Ishikawa (cell line): ENCODE measurements at regions not wholly inside any gene's neighbourhood (a gene's known extent, or its start where the extent isn't known, plus 50 kb on each side); places are given as distances from the start of the nearest gene placed in this dataset.

Experiments used
- CREB1 ChIP-seq: IDR thresholded peaks from 2 replicates; pipeline ENCODE4 v1.6.1; 2012; ENCODE audit warnings: low read depth
- FOXM1 ChIP-seq: IDR thresholded peaks from 2 replicates; pipeline ENCODE4 v1.6.1; 2012; ENCODE audit warnings: low read depth, borderline replicate concordance
- TEAD4 ChIP-seq: IDR thresholded peaks from 2 replicates; pipeline ENCODE4 v1.6.1; 2012
- TF ChIP-seq, protein P1 (sequence below): IDR thresholded peaks from 2 replicates; pipeline ENCODE4 v1.6.1; 2012

DNA sequence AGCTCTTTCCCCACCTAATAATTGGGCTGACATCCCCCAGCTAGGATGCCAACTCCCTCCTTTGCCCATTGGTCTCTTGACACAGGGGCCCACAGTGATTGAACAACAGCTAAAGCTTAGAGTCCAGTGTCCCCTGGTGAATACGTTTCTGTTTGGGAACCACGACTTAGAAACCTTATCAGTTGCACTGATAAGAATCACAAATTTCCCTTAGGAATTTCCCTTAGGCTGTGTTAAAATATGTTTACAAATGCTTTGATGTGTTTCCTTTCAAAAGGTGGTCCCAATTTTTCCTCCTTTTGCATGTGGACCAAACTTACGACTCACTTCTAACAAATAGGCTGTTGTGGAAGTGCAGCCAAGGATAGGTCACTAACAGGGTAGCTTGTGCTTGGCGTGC is 126.0 kb upstream of the INHBA start:
- TF ChIP-seq, protein P1, sequence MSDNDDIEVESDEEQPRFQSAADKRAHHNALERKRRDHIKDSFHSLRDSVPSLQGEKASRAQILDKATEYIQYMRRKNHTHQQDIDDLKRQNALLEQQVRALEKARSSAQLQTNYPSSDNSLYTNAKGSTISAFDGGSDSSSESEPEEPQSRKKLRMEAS: no peak
- TF ChIP-seq CREB1 (no peak), TEAD4 (no peak), FOXM1 (no peak)
